Peyer's patch (tissue), 4 donors: ENCODE measurements at regions not wholly inside any gene's neighbourhood (a gene's known extent, or its start where the extent isn't known, plus 50 kb on each side); places are given as distances from the start of the nearest gene placed in this dataset.

Source experiments
- CTCF ChIP-seq, 6 experiments: fragments of 450-650 bp in 4 of 6; fragments of 200-600 bp in 2 of 6; sonication (generic) in 1 of 6; IDR thresholded peaks; one replicate each; pipeline ENCODE4 v1.5.1; 2017 to 2019; ENCODE audit warnings: antibody characterized with exemption in 6 of 6, mild to moderate bottlenecking in 3 of 6, moderate library complexity in 1 of 6
- POLR2A ChIP-seq, 2 donors: fragments of 450-650 bp; IDR thresholded peaks; one replicate each; pipeline ENCODE4 v1.5.1; 2017; ENCODE audit warnings: antibody characterized with exemption in 2 of 2, mild to moderate bottlenecking in 2 of 2, moderate library complexity in 2 of 2

- no peak for TF ChIP-seq CTCF (IDR thresholded peaks at IDR 0.05)
- TF ChIP-seq POLR2A (IDR thresholded peaks at IDR 0.05), result no peak
These were observed 106.8 kb upstream of the PHACTR1 start for GRCh38 chr6:12609751-12610150.
